Left colon (tissue), 2 donors: ENCODE measurements at regions not wholly inside any gene's neighbourhood (a gene's known extent, or its start where the extent isn't known, plus 50 kb on each side); places are given as distances from the start of the nearest gene placed in this dataset.
"Not testable (repeated sequence)": the region's sequence is repeated elsewhere in the genome, so short reads cannot be mapped to it uniquely, and the experiment has no call there.

Experiments
- ATAC-seq: fragments of 200-7000 bp; cut with Tn5 transposase; one replicate; pipeline ENCODE4 v1.9.1; 2020; ENCODE audit warnings: mild to moderate bottlenecking, moderate library complexity
- DNase-seq, 2 donors: peaks; one replicate each; pipeline ENCODE4 v3.0.0-alpha.2; 2020
- intact Hi-C, 2 donors: fragments of 100-400 bp; cut with DNase I in 1 of 2; cut with micrococcal nuclease in 1 of 2; formaldehyde crosslinking; loops; one replicate each; pipeline versions ENCODE4 v1.11.2 to v1.14.0; 2022; cut with DNase I, micrococcal nuclease
- donor health status: DM: no; HTN: no; CAD: no.
- donor health status: DM: yes; HTN: yes; CAD: no.

- no peak for DNase-seq
- no peak for ATAC-seq
- intact Hi-C loops: no loop called here
These were observed 286.4 kb downstream of the PRDM5 start for GRCh38 chr4:120636120-120636630.

GRCh38 chr4:120633810-120634209 is 288.7 kb downstream of the PRDM5 start:
- DNase-seq: no peak
- intact Hi-C loops: no loop called here
- ATAC-seq: no peak

- intact Hi-C loops: no loop called here
- DNase-seq (no peak), ATAC-seq (no peak)
These were observed 292.1 kb downstream of the PRDM5 start for GRCh38 chr4:120630427-120630826.

- intact Hi-C loops: no loop called here
- DNase-seq (no peak), ATAC-seq (no peak)
These were observed 292.9 kb downstream of the PRDM5 start for GRCh38 chr4:120629546-120630108.

GRCh38 chr4:120622601-120623000 is 299.9 kb downstream of the PRDM5 start:
- no peak for ATAC-seq
- no peak for DNase-seq
- intact Hi-C loops: no loop called here

- intact Hi-C loops: no loop called here
- ATAC-seq (no peak), DNase-seq (no peak)
These were observed 305.4 kb downstream of the PRDM5 start for GRCh38 chr4:120617171-120617570.

- ATAC-seq (no peak), DNase-seq (no peak)
- intact Hi-C loops: no loop called here
These were observed 306.5 kb downstream of the PRDM5 start for GRCh38 chr4:120616041-120616440.

- no peak for ATAC-seq
- intact Hi-C loops: no loop called here
- DNase-seq: no peak
These were observed 308.7 kb downstream of the PRDM5 start for GRCh38 chr4:120613778-120614177.

- intact Hi-C loops: no loop called here
- DNase-seq (no peak), ATAC-seq (no peak)
These were observed 311.4 kb downstream of the PRDM5 start for GRCh38 chr4:120611092-120611491.

- ATAC-seq: no peak
- intact Hi-C loops: no loop called here
- no peak for DNase-seq
These were observed 331.5 kb downstream of the PRDM5 start for GRCh38 chr4:120591038-120591437.

- ATAC-seq (no peak), DNase-seq (no peak)
- intact Hi-C loops: no loop called here
These were observed 332.7 kb downstream of the PRDM5 start for GRCh38 chr4:120589787-120590186.

- intact Hi-C loops: no loop called here
- no peak for ATAC-seq
These were observed 353.8 kb downstream of the PRDM5 start for GRCh38 chr4:120568731-120569130.

GRCh38 chr4:120561648-120562047 is 360.9 kb downstream of the PRDM5 start:
- ATAC-seq: no peak
- no peak for DNase-seq
- intact Hi-C loops: no loop called here

More at GRCh38 chr4:120568731-120569130, 353.8 kb downstream of the PRDM5 start:
- no peak for DNase-seq

- DNase-seq (no peak), ATAC-seq (no peak)
- intact Hi-C loops: no loop called here
These were observed 365.2 kb downstream of the PRDM5 start for GRCh38 chr4:120557372-120557771.

- DNase-seq: no peak
- intact Hi-C loops: no loop called here
- ATAC-seq: no peak
These were observed 367.5 kb downstream of the PRDM5 start for GRCh38 chr4:120555058-120555457.

- intact Hi-C loops: no loop called here
- DNase-seq (no peak), ATAC-seq (no peak)
These were observed 368.4 kb downstream of the PRDM5 start for GRCh38 chr4:120554086-120554485.

GRCh38 chr4:120550624-120551220 is 371.8 kb downstream of the PRDM5 start:
- intact Hi-C loops, ATAC-seq, DNase-seq: not testable (repeated sequence)

- intact Hi-C loops: no loop called here
- no peak for ATAC-seq
- no peak for DNase-seq
These were observed 373.4 kb downstream of the PRDM5 start for GRCh38 chr4:120549011-120549570.

GRCh38 chr4:120545391-120545790 is 377.1 kb downstream of the PRDM5 start:
- ATAC-seq (no peak), DNase-seq (no peak)
- intact Hi-C loops: no loop called here

- DNase-seq (no peak), ATAC-seq (no peak)
- intact Hi-C loops: no loop called here
These were observed 377.7 kb downstream of the PRDM5 start for GRCh38 chr4:120544838-120545237.

GRCh38 chr4:120540625-120541024 is 381.9 kb downstream of the PRDM5 start:
- ATAC-seq (no peak), DNase-seq (no peak)
- intact Hi-C loops: no loop called here
